ENCODE measurements at regions not wholly inside any gene's neighbourhood (a gene's known extent, or its start where the extent isn't known, plus 50 kb on each side); places are given as distances from the start of the nearest gene placed in this dataset.

DNA sequence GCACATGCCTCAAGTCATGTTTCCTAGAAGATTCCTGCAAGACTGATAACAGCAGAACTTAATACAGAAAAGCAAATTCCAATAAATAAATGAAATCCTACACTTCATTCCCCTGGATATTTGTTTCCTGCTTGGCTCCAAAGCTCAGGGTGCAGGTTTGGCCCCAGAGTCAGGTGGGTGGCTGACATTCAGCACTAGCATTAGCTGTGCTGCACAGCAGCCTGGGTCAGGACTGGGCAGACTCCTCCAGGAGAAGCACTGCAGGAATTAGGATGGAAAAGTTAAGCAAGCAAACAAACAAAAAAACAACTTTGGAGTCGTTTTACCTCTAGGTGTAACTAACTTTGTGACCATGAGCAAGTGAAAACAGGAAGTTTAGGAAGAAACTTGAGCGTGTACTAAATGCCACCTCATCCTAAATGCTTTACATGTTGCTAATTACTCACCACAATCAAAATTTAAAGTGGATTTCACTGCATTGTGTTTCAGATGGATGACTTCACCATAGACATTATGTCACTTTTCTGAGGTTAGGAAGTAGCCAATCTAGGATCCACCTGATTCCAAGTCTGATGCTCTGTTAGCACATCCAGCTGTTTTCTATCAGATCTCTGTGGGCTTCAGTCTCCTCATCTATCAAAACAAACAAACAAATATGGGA lies 239.4 kb downstream of the C7orf25 start:
- Histone ChIP-seq H3K27ac (ENCODE audit: low read depth, low read length) (no peak overlapping the region), H3K27me3 (ENCODE audit: control insufficient read depth in 3 of 3, insufficient read depth in 3 of 3, low read length in 3 of 3) (no peaks in the 10 kb centered on the region), H3K4me1 (ENCODE audit: control insufficient read depth in 3 of 3, insufficient read depth in 3 of 3, low read length in 3 of 3) (no peaks in the 10 kb centered on the region), H3K36me3 (ENCODE audit: control insufficient read depth in 3 of 3, insufficient read depth in 3 of 3, low read length in 3 of 3) (no peaks in the 10 kb centered on the region), H3K9me3 (ENCODE audit: control insufficient read depth in 3 of 3, low read length in 3 of 3) (peaks cover 0 to 1% (median 0%) of the 10 kb centered on the region in 3 donors), H3K9ac (ENCODE audit: low read depth in 1 of 3, low read length in 3 of 3) (no peak overlapping the region), H3K4me3 (ENCODE audit: low read length in 3 of 3) (no peak overlapping the region)

DNA sequence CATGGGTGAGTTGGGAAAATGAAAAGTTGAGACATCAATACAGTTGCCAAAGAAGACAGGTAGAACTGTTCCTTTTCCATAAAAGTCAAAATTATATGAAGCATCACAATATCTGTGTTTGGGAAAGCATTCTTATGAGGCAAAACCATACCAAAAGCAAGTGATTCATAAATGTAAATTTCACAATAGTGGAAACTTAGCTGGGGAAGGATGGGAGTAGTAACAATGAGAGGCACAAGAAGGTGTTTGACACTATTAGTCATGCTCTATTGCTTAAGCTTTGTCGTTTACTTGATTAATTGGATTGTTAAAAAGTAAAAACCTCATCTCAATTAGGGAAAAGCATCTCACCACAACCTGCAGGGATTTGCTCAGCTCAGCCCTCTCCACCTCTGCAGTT lies 240.2 kb downstream of the C7orf25 start:
- Histone ChIP-seq H3K9ac (ENCODE audit: low read depth in 1 of 3, low read length in 3 of 3) (no peak overlapping the region), H3K4me3 (ENCODE audit: low read length in 3 of 3) (no peak overlapping the region), H3K27me3 (ENCODE audit: control insufficient read depth in 3 of 3, insufficient read depth in 3 of 3, low read length in 3 of 3) (no peaks in the 10 kb centered on the region), H3K36me3 (ENCODE audit: control insufficient read depth in 3 of 3, insufficient read depth in 3 of 3, low read length in 3 of 3) (no peaks in the 10 kb centered on the region), H3K27ac (ENCODE audit: low read depth, low read length) (no peak overlapping the region), H3K4me1 (ENCODE audit: control insufficient read depth in 3 of 3, insufficient read depth in 3 of 3, low read length in 3 of 3) (no peaks in the 10 kb centered on the region), H3K9me3 (ENCODE audit: control insufficient read depth in 3 of 3, low read length in 3 of 3) (peaks cover 0 to 2% (median 1%) of the 10 kb centered on the region in 3 donors)

DNA sequence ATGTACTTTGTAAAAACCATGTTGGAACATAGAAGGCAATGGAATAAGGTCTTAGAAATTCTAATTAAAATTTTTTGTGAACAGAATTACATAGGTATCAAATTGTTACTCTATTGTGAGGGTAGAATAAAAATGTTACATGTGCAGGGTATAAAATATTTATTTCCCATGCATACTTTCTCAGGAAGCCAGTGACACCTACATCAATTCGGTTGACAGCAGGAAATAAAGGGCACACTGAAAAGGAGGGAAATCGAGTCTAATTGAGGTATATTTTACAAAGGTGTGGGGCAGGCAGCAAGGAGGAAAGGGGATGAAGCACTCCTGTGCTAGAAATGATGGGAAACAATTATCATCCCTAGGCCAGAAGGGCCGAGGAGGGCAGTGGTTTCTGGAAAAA lies 244.9 kb downstream of the C7orf25 start:
- no peak overlapping the region for H3K27ac ChIP-seq (ENCODE audit: low read depth, low read length)
- no peaks in the 10 kb centered on the region for H3K27me3 ChIP-seq (ENCODE audit: control insufficient read depth in 3 of 3, insufficient read depth in 3 of 3, low read length in 3 of 3)
- H3K9ac ChIP-seq (ENCODE audit: low read depth in 1 of 3, low read length in 3 of 3): no peak overlapping the region
- H3K4me1 ChIP-seq (ENCODE audit: control insufficient read depth in 3 of 3, insufficient read depth in 3 of 3, low read length in 3 of 3): no peaks in the 10 kb centered on the region
- no peak overlapping the region for H3K4me3 ChIP-seq (ENCODE audit: low read length in 3 of 3)
- peaks cover 0 to 2% (median 1%) of the 10 kb centered on the region in 3 donors for H3K9me3 ChIP-seq (ENCODE audit: control insufficient read depth in 3 of 3, low read length in 3 of 3)
- H3K36me3 ChIP-seq (ENCODE audit: control insufficient read depth in 3 of 3, insufficient read depth in 3 of 3, low read length in 3 of 3): no peaks in the 10 kb centered on the region

DNA sequence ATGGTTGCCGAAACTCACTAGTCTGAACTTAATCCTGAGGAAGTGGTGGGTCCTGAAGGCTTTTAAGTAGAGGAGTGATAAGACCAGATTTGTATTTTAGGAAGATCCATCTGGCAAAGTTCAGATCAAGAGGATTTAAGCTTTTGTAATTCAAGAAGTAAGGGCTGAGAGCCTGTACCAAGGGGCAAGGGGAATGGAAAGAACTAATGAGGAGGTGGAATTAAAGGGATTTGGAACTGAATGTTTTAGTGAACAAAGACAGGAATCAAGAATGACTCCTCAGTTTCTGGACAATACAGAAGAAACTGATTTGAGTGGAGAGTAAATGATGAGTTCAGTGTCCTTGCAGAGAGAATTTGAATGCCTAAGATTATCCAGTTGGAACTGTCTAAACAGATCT lies 249.0 kb downstream of the C7orf25 start:
- Histone ChIP-seq H3K27me3 (ENCODE audit: control insufficient read depth in 3 of 3, insufficient read depth in 3 of 3, low read length in 3 of 3) (no peaks in the 10 kb centered on the region), H3K36me3 (ENCODE audit: control insufficient read depth in 3 of 3, insufficient read depth in 3 of 3, low read length in 3 of 3) (no peaks in the 10 kb centered on the region), H3K4me1 (ENCODE audit: control insufficient read depth in 3 of 3, insufficient read depth in 3 of 3, low read length in 3 of 3) (no peaks in the 10 kb centered on the region), H3K27ac (ENCODE audit: low read depth, low read length) (no peak overlapping the region), H3K9me3 (ENCODE audit: control insufficient read depth in 3 of 3, low read length in 3 of 3) (peaks cover 0 to 2% (median 1%) of the 10 kb centered on the region in 3 donors), H3K9ac (ENCODE audit: low read depth in 1 of 3, low read length in 3 of 3) (no peak overlapping the region), H3K4me3 (ENCODE audit: low read length in 3 of 3) (no peak overlapping the region)

DNA sequence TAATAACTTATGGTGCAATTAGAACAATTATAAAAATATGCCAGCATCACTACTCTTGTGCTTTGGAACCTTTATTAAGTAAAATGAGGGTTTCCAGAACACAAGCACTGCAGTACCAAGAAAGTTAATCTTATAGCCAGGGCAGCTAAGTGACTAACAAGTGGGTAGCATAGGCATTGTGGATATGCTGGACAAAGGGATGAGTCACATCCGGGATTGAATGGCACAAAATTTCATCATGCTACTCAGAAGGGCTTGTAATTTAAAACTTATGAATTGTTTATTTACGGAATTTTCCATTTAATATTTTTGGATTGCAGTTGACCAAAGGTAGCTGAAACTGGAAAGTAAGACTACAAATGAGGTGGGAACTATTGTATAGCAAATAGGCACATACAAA lies 250.6 kb downstream of the C7orf25 start:
- H3K36me3 ChIP-seq (ENCODE audit: control insufficient read depth in 3 of 3, insufficient read depth in 3 of 3, low read length in 3 of 3): no peaks in the 10 kb centered on the region
- no peak overlapping the region for H3K27ac ChIP-seq (ENCODE audit: low read depth, low read length)
- no peak overlapping the region for H3K4me3 ChIP-seq (ENCODE audit: low read length in 3 of 3)
- H3K9me3 ChIP-seq (ENCODE audit: control insufficient read depth in 3 of 3, low read length in 3 of 3): no peaks in the 10 kb centered on the region
- no peak overlapping the region for H3K9ac ChIP-seq (ENCODE audit: low read depth in 1 of 3, low read length in 3 of 3)
- H3K27me3 ChIP-seq (ENCODE audit: control insufficient read depth in 3 of 3, insufficient read depth in 3 of 3, low read length in 3 of 3): no peaks in the 10 kb centered on the region
- H3K4me1 ChIP-seq (ENCODE audit: control insufficient read depth in 3 of 3, insufficient read depth in 3 of 3, low read length in 3 of 3): no peaks in the 10 kb centered on the region

DNA sequence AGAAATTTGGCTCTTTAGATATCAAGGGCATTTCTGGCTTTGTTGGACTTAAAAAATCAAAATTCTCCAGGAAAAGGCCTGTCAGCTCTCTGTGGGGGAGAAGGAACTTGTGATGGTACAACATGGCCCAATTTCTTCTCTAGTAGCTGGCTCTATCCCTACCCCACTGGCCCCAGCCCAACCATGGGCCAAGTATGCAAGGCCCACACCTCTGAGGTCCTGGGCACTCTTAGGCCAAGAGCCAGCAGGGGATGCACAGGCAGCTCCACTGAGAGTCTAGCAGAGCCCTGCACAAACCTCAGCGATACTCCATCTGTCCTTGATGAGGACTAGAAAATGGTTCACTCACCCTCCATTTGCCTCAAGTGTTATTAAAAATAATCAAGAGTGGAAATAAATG lies 261.2 kb downstream of the C7orf25 start:
- no peak overlapping the region for H3K4me3 ChIP-seq (ENCODE audit: low read length in 3 of 3)

DNA sequence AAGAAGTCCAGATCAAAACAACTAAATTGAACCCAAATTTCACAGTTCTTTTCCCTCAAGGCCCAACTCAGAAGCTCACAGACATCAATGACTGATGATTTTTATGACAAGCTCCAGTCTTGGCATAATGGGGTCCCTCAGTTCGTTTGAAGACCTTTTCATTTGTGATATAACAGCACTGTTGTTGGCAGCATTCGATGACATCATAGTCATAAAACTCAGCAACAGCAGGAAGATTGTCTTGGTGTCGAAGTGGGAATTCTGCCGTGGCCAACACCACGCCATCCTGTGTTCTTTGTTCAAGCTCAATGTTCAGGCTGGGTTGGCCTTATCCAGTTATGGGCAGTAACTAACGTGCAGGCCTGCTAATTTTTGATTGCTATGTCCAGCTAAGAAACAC lies 261.7 kb downstream of the C7orf25 start:
- no peaks in the 10 kb centered on the region for H3K4me1 ChIP-seq (ENCODE audit: control insufficient read depth in 3 of 3, insufficient read depth in 3 of 3, low read length in 3 of 3)
- no peak overlapping the region for H3K9ac ChIP-seq (ENCODE audit: low read depth in 1 of 3, low read length in 3 of 3)
- H3K27me3 ChIP-seq (ENCODE audit: control insufficient read depth in 3 of 3, insufficient read depth in 3 of 3, low read length in 3 of 3): no peaks in the 10 kb centered on the region
- no peaks in the 10 kb centered on the region for H3K36me3 ChIP-seq (ENCODE audit: control insufficient read depth in 3 of 3, insufficient read depth in 3 of 3, low read length in 3 of 3)
- H3K27ac ChIP-seq (ENCODE audit: low read depth, low read length): no peak overlapping the region
- H3K9me3 ChIP-seq (ENCODE audit: control insufficient read depth in 3 of 3, low read length in 3 of 3): peaks cover 0 to 2% (median 0%) of the 10 kb centered on the region in 3 donors
- no peak overlapping the region for H3K4me3 ChIP-seq (ENCODE audit: low read length in 3 of 3)

More for the DNA sequence above, 261.2 kb downstream of the C7orf25 start:
- no peaks in the 10 kb centered on the region for H3K36me3 ChIP-seq (ENCODE audit: control insufficient read depth in 3 of 3, insufficient read depth in 3 of 3, low read length in 3 of 3)
- peaks cover 0 to 5% (median 0%) of the 10 kb centered on the region in 3 donors for H3K9me3 ChIP-seq (ENCODE audit: control insufficient read depth in 3 of 3, low read length in 3 of 3)
- no peaks in the 10 kb centered on the region for H3K4me1 ChIP-seq (ENCODE audit: control insufficient read depth in 3 of 3, insufficient read depth in 3 of 3, low read length in 3 of 3)
- no peak overlapping the region for H3K27ac ChIP-seq (ENCODE audit: low read depth, low read length)
- no peak overlapping the region for H3K9ac ChIP-seq (ENCODE audit: low read depth in 1 of 3, low read length in 3 of 3)
- H3K27me3 ChIP-seq (ENCODE audit: control insufficient read depth in 3 of 3, insufficient read depth in 3 of 3, low read length in 3 of 3): no peaks in the 10 kb centered on the region

DNA sequence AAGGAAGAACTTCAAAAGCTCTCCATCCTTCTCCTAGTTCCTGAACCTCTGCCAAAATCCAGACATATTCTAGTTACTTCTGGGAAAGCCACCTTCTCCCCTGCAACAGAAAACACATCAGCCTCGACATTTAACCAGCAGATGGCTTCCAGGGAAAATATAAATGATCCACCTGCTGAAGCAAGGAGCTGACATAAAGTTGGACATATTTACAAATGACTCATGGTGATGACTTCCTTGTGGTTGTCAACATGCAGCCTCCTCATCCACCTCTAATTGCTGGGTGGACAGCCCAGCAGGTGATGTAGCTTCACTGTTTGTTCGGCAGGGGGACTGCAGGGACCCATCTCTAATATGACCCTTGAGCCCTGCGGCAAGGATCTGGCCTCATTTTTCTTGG lies 266.0 kb downstream of the C7orf25 start:
- Histone ChIP-seq H3K36me3 (ENCODE audit: control insufficient read depth in 3 of 3, insufficient read depth in 3 of 3, low read length in 3 of 3) (no peaks in the 10 kb centered on the region), H3K9me3 (ENCODE audit: control insufficient read depth in 3 of 3, low read length in 3 of 3) (peaks cover 0 to 3% (median 0%) of the 10 kb centered on the region in 3 donors), H3K9ac (ENCODE audit: low read depth in 1 of 3, low read length in 3 of 3) (no peak overlapping the region), H3K4me3 (ENCODE audit: low read length in 3 of 3) (no peak overlapping the region), H3K27me3 (ENCODE audit: control insufficient read depth in 3 of 3, insufficient read depth in 3 of 3, low read length in 3 of 3) (no peaks in the 10 kb centered on the region), H3K4me1 (ENCODE audit: control insufficient read depth in 3 of 3, insufficient read depth in 3 of 3, low read length in 3 of 3) (no peaks in the 10 kb centered on the region), H3K27ac (ENCODE audit: low read depth, low read length) (no peak overlapping the region)

DNA sequence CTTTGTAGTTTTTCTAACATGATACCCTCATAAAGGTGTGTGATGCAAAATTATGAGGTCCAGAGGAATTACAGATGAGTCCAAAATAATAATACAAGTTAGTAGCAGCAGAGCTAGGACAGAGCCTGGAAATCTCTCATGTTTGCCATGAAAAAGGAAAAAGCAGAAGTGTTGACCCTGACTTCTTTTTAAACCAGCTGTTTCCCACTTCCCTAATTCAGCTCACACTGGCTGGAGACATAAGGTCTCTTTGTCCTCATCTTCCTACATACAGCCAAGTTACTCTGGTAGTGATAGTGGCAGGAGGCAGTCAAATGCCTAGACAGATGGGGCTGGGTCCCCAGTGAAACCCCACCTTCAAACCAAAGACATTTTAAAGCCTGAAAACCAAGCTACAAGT lies 269.2 kb downstream of the C7orf25 start:
- Histone ChIP-seq H3K4me3 (ENCODE audit: low read length in 3 of 3) (no peak overlapping the region), H3K4me1 (ENCODE audit: control insufficient read depth in 3 of 3, insufficient read depth in 3 of 3, low read length in 3 of 3) (no peaks in the 10 kb centered on the region), H3K36me3 (ENCODE audit: control insufficient read depth in 3 of 3, insufficient read depth in 3 of 3, low read length in 3 of 3) (no peaks in the 10 kb centered on the region), H3K9ac (ENCODE audit: low read depth in 1 of 3, low read length in 3 of 3) (no peak overlapping the region), H3K27me3 (ENCODE audit: control insufficient read depth in 3 of 3, insufficient read depth in 3 of 3, low read length in 3 of 3) (no peaks in the 10 kb centered on the region), H3K9me3 (ENCODE audit: control insufficient read depth in 3 of 3, low read length in 3 of 3) (peaks cover 0 to 3% (median 0%) of the 10 kb centered on the region in 3 donors), H3K27ac (ENCODE audit: low read depth, low read length) (no peak overlapping the region)

DNA sequence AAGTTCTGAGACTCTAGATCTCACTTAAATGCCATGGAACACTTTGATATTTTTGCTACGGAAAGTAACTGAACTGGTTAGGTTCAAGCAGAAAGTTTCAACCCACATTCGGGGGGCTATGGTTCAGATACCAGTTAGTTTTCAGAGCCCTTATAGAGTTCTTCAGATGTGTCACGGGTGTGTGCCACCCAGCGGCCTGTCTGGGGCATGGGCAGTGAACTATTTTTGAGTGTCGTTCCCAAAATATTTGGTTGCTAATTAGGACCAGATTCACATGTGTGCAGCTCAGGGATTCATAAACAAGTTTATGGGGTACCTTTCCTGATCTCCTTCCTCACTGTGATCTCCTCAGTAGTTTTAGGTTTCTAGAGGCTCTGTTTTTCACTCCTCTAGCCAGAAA lies 271.9 kb downstream of the C7orf25 start:
- no peaks in the 10 kb centered on the region for H3K4me1 ChIP-seq (ENCODE audit: control insufficient read depth in 3 of 3, insufficient read depth in 3 of 3, low read length in 3 of 3)
- H3K9ac ChIP-seq (ENCODE audit: low read depth in 1 of 3, low read length in 3 of 3): no peak overlapping the region
- no peak overlapping the region for H3K27ac ChIP-seq (ENCODE audit: low read depth, low read length)
- H3K36me3 ChIP-seq (ENCODE audit: control insufficient read depth in 3 of 3, insufficient read depth in 3 of 3, low read length in 3 of 3): no peaks in the 10 kb centered on the region
- H3K9me3 ChIP-seq (ENCODE audit: control insufficient read depth in 3 of 3, low read length in 3 of 3): peaks cover 0 to 3% (median 0%) of the 10 kb centered on the region in 3 donors
- no peak overlapping the region for H3K4me3 ChIP-seq (ENCODE audit: low read length in 3 of 3)
- H3K27me3 ChIP-seq (ENCODE audit: control insufficient read depth in 3 of 3, insufficient read depth in 3 of 3, low read length in 3 of 3): no peaks in the 10 kb centered on the region
